GM21717 (cell line): ENCODE measurements at regions not wholly inside any gene's neighbourhood (a gene's known extent, or its start where the extent isn't known, plus 50 kb on each side); places are given as distances from the start of the nearest gene placed in this dataset.
"Not testable (repeated sequence)": the region's sequence is repeated elsewhere in the genome, so short reads cannot be mapped to it uniquely, and the experiment has no call there.

Experiments
- ATAC-seq: cut with Tn5 transposase; IDR thresholded peaks from one replicate; pipeline ENCODE4 v1.9.1; 2021; ENCODE audit warnings: mild to moderate bottlenecking, moderate library complexity; ENCODE audit not compliant: unreplicated experiment

- ATAC-seq: not testable (repeated sequence)
Measured at GRCh38 chr4:11066584-11066983, 362.1 kb downstream of the HS3ST1 start.

GRCh38 chr4:11060637-11061036, 368.1 kb downstream of the HS3ST1 start:
- not testable (repeated sequence) for ATAC-seq

- ATAC-seq: not testable (repeated sequence)
Measured at GRCh38 chr4:11054937-11055336, 370.4 kb upstream of the CLNK start.

GRCh38 chr4:11053601-11054220, 369.1 kb upstream of the CLNK start:
- no peak for ATAC-seq

GRCh38 chr4:11051181-11051580, 366.6 kb upstream of the CLNK start:
- no peak for ATAC-seq

GRCh38 chr4:11050766-11051165, 366.2 kb upstream of the CLNK start:
- no peak for ATAC-seq

GRCh38 chr4:11049001-11049400, 364.4 kb upstream of the CLNK start:
- ATAC-seq: no peak

- no peak for ATAC-seq
Measured at GRCh38 chr4:11042760-11043159, 358.2 kb upstream of the CLNK start.

GRCh38 chr4:11039634-11040131, 355.1 kb upstream of the CLNK start:
- ATAC-seq: no peak

- ATAC-seq: no peak
Measured at GRCh38 chr4:11038926-11039325, 354.4 kb upstream of the CLNK start.

GRCh38 chr4:11037637-11038036, 353.1 kb upstream of the CLNK start:
- no peak for ATAC-seq

- ATAC-seq: no peak
Measured at GRCh38 chr4:11028334-11028733, 343.8 kb upstream of the CLNK start.

- no peak for ATAC-seq
Measured at GRCh38 chr4:11021333-11021732, 336.8 kb upstream of the CLNK start.

GRCh38 chr4:11019451-11020240, 335.1 kb upstream of the CLNK start:
- no peak for ATAC-seq

GRCh38 chr4:11014199-11014598, 329.6 kb upstream of the CLNK start:
- ATAC-seq: no peak

- no peak for ATAC-seq
Measured at GRCh38 chr4:11013094-11013664, 328.6 kb upstream of the CLNK start.

GRCh38 chr4:11011249-11011648, 326.7 kb upstream of the CLNK start:
- no peak for ATAC-seq

- no peak for ATAC-seq
Measured at GRCh38 chr4:11010624-11011023, 326.1 kb upstream of the CLNK start.

- ATAC-seq: no peak
Measured at GRCh38 chr4:11009281-11009680, 324.7 kb upstream of the CLNK start.

- no peak for ATAC-seq
Measured at GRCh38 chr4:11005300-11005699, 320.7 kb upstream of the CLNK start.

- no peak for ATAC-seq
Measured at GRCh38 chr4:11004818-11005217, 320.2 kb upstream of the CLNK start.

- no peak for ATAC-seq
Measured at GRCh38 chr4:11002961-11003360, 318.4 kb upstream of the CLNK start.
